ENCODE measurements at regions not wholly inside any gene's neighbourhood (a gene's known extent, or its start where the extent isn't known, plus 50 kb on each side); places are given as distances from the start of the nearest gene placed in this dataset.
"Not testable (repeated sequence)": the region's sequence is repeated elsewhere in the genome, so short reads cannot be mapped to it uniquely, and the experiment has no call there.

DNA sequence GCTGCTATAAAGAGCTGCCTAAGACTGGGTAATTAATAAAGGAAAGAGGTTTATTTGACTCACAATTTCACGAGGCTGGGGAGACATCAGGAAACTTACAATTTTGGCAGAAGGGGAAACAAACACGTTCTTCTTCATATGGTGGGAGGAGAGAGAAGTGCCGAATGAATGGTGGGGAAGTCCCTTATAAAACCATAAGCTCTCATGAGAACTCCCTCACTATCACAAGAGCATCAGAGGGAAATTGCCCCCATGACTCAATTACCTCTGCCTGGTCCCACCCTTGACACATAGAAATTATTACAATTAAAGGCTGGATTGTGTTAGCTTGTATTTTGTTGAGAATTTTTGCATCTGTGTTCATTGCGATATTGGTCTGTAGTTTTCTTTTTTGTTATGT lies 460.5 kb upstream of the RAB6C start (continued):
- TF ChIP-seq ZBTB33 (IDR thresholded peaks at IDR 0.05) (no peak), FOXA2 (IDR thresholded peaks at IDR 0.05) (no peak)

DNA sequence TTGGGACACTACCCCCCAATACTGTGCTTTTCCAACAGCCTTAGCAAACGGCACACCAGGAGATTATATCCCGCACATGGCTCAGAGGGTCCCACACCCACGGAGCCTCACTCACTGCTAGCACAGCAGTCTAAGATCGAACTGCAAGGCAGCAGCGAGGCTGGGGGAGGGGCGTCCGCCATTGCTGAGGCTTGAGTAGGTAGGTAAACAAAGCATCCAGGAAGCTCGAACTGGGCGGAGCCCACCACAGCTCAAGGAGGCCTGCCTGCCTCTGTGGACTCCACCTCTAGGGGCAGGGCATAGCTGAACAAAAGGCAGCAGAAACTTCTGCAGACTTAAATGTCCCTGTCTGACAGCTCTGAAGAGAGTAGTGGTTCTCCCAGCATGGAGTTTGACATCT lies 447.3 kb upstream of the RAB6C start:
- not testable (repeated sequence) for H3K4me3 ChIP-seq (ENCODE audit: low read depth in 1 of 3, low read length in 3 of 3); H3K36me3 ChIP-seq (ENCODE audit: control insufficient read depth in 4 of 4, insufficient read depth in 3 of 4, low read depth in 1 of 4, low read length in 3 of 4); H3K27ac ChIP-seq (ENCODE audit: low read depth in 1 of 2, low read length in 2 of 2); H3K27me3 ChIP-seq (ENCODE audit: control insufficient read depth in 4 of 4, insufficient read depth in 4 of 4, low read length in 3 of 4); H3K4me1 ChIP-seq (ENCODE audit: control insufficient read depth in 4 of 4, insufficient read depth in 4 of 4, low read length in 3 of 4); H3K9me3 ChIP-seq (ENCODE audit: control insufficient read depth in 4 of 4, low read length in 3 of 4); H3K9ac ChIP-seq (ENCODE audit: low read depth in 1 of 2, low read length in 2 of 2); DNase-seq (ENCODE audit: low spot score)
- WGBS, result 83% methylated on average over 9 of the region's 9 CpGs

- TF ChIP-seq, protein P1, sequence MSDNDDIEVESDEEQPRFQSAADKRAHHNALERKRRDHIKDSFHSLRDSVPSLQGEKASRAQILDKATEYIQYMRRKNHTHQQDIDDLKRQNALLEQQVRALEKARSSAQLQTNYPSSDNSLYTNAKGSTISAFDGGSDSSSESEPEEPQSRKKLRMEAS (IDR thresholded peaks at IDR 0.05), result no peak
- TF ChIP-seq EGR1 (IDR thresholded peaks at IDR 0.05; ENCODE audit: low read depth in 2 of 2) (no peak), TAF1 (conservative IDR thresholded peaks at IDR 0.05) (no peak), NR2F2 (IDR thresholded peaks at IDR 0.05) (no peak), JUND (IDR thresholded peaks at IDR 0.05) (no peak), RAD21 (IDR thresholded peaks at IDR 0.05) (no peak), YY1 (IDR thresholded peaks at IDR 0.05) (no peak), GABPA (IDR thresholded peaks at IDR 0.05 in 1 of 2, conservative IDR thresholded peaks at IDR 0.05 in 1 of 2) (no peak), HNF4G (IDR thresholded peaks at IDR 0.05) (no peak), RXRA (IDR thresholded peaks at IDR 0.05) (no peak), ATF3 (IDR thresholded peaks at IDR 0.05) (no peak), FOXA1 (IDR thresholded peaks at IDR 0.05) (no peak), ZBTB33 (IDR thresholded peaks at IDR 0.05) (no peak), REST (IDR thresholded peaks at IDR 0.05) (no peak)
- TF ChIP-seq, protein P2, sequence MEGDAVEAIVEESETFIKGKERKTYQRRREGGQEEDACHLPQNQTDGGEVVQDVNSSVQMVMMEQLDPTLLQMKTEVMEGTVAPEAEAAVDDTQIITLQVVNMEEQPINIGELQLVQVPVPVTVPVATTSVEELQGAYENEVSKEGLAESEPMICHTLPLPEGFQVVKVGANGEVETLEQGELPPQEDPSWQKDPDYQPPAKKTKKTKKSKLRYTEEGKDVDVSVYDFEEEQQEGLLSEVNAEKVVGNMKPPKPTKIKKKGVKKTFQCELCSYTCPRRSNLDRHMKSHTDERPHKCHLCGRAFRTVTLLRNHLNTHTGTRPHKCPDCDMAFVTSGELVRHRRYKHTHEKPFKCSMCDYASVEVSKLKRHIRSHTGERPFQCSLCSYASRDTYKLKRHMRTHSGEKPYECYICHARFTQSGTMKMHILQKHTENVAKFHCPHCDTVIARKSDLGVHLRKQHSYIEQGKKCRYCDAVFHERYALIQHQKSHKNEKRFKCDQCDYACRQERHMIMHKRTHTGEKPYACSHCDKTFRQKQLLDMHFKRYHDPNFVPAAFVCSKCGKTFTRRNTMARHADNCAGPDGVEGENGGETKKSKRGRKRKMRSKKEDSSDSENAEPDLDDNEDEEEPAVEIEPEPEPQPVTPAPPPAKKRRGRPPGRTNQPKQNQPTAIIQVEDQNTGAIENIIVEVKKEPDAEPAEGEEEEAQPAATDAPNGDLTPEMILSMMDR (IDR thresholded peaks at IDR 0.05; ENCODE audit: low read depth, low read length, missing input control), result no peak
- H3K4me1 ChIP-seq (ENCODE audit: control insufficient read depth in 4 of 4, insufficient read depth in 4 of 4, low read length in 3 of 4), result no peaks in the 10 kb centered on the region
- no peak overlapping the region for H3K27ac ChIP-seq (ENCODE audit: low read depth in 1 of 2, low read length in 2 of 2)
- no peak overlapping the region for H3K9ac ChIP-seq (ENCODE audit: low read depth in 1 of 2, low read length in 2 of 2)
- peaks cover 0 to 4% (median 0%) of the 10 kb centered on the region in 4 donors for H3K9me3 ChIP-seq (ENCODE audit: control insufficient read depth in 4 of 4, low read length in 3 of 4)
- no peaks in the 10 kb centered on the region for H3K36me3 ChIP-seq (ENCODE audit: control insufficient read depth in 4 of 4, insufficient read depth in 3 of 4, low read depth in 1 of 4, low read length in 3 of 4)
- DNase-seq (ENCODE audit: low spot score), result no peak
- WGBS, result 58% methylated on average over 3 of the region's 3 CpGs
- H3K4me3 ChIP-seq (ENCODE audit: low read depth in 1 of 3, low read length in 3 of 3), result no peak overlapping the region
- no peaks in the 10 kb centered on the region for H3K27me3 ChIP-seq (ENCODE audit: control insufficient read depth in 4 of 4, insufficient read depth in 4 of 4, low read length in 3 of 4)
Measured at GRCh38 chr2:129548880-129549279, 430.6 kb upstream of the RAB6C start.

Data from liver (tissue), 8 donors.